ENCODE measurements at regions not wholly inside any gene's neighbourhood (a gene's known extent, or its start where the extent isn't known, plus 50 kb on each side); places are given as distances from the start of the nearest gene placed in this dataset.

- H3K4me3 Mint-ChIP-seq (ENCODE audit: unreplicated experiment) = no peak overlapping the region
- no peak for TF ChIP-seq CTCF (IDR thresholded peaks at IDR 0.05)
- H3K36me3 Mint-ChIP-seq (ENCODE audit: unreplicated experiment) = no peaks in the 10 kb centered on the region
- peak; percentile 86 for DNase-seq (ENCODE audit: extremely low spot score, unreplicated experiment)
- H3K9me3 Mint-ChIP-seq (ENCODE audit: unreplicated experiment) = peaks cover 22% of the 10 kb centered on the region
- no peak overlapping the region for H3K27ac Mint-ChIP-seq (ENCODE audit: unreplicated experiment)
- H3K27me3 Mint-ChIP-seq (ENCODE audit: unreplicated experiment) = no peaks in the 10 kb centered on the region
- no peaks in the 10 kb centered on the region for H3K4me1 Mint-ChIP-seq (ENCODE audit: unreplicated experiment)
Observed at GRCh38 chr2:78778756-78779510, 246.6 kb upstream of the REG3G start.

- no peaks in the 10 kb centered on the region for H3K27me3 Mint-ChIP-seq (ENCODE audit: unreplicated experiment)
- H3K27ac Mint-ChIP-seq (ENCODE audit: unreplicated experiment) = no peak overlapping the region
- H3K4me3 Mint-ChIP-seq (ENCODE audit: unreplicated experiment) = no peak overlapping the region
- H3K36me3 Mint-ChIP-seq (ENCODE audit: unreplicated experiment) = no peaks in the 10 kb centered on the region
- H3K4me1 Mint-ChIP-seq (ENCODE audit: unreplicated experiment) = no peaks in the 10 kb centered on the region
- peaks cover 22% of the 10 kb centered on the region for H3K9me3 Mint-ChIP-seq (ENCODE audit: unreplicated experiment)
- TF ChIP-seq CTCF (IDR thresholded peaks at IDR 0.05) = no peak
- no peak for DNase-seq (ENCODE audit: extremely low spot score, unreplicated experiment)
Observed at GRCh38 chr2:78779761-78780160, 245.7 kb upstream of the REG3G start.

GRCh38 chr2:78780256-78780655, 245.2 kb upstream of the REG3G start:
- Mint-ChIP-seq H3K4me1 (ENCODE audit: unreplicated experiment) (no peaks in the 10 kb centered on the region), H3K36me3 (ENCODE audit: unreplicated experiment) (no peaks in the 10 kb centered on the region), H3K27ac (ENCODE audit: unreplicated experiment) (no peak overlapping the region), H3K4me3 (ENCODE audit: unreplicated experiment) (no peak overlapping the region), H3K9me3 (ENCODE audit: unreplicated experiment) (peaks cover 22% of the 10 kb centered on the region), H3K27me3 (ENCODE audit: unreplicated experiment) (no peaks in the 10 kb centered on the region)
- TF ChIP-seq CTCF (IDR thresholded peaks at IDR 0.05) = no peak
- no peak for DNase-seq (ENCODE audit: extremely low spot score, unreplicated experiment)

- peaks cover 22% of the 10 kb centered on the region for H3K9me3 Mint-ChIP-seq (ENCODE audit: unreplicated experiment)
- no peak overlapping the region for H3K4me3 Mint-ChIP-seq (ENCODE audit: unreplicated experiment)
- TF ChIP-seq CTCF (IDR thresholded peaks at IDR 0.05) = no peak
- H3K27ac Mint-ChIP-seq (ENCODE audit: unreplicated experiment) = no peak overlapping the region
- no peaks in the 10 kb centered on the region for H3K4me1 Mint-ChIP-seq (ENCODE audit: unreplicated experiment)
- DNase-seq (ENCODE audit: extremely low spot score, unreplicated experiment) = no peak
- no peaks in the 10 kb centered on the region for H3K27me3 Mint-ChIP-seq (ENCODE audit: unreplicated experiment)
- H3K36me3 Mint-ChIP-seq (ENCODE audit: unreplicated experiment) = no peaks in the 10 kb centered on the region
Observed at GRCh38 chr2:78780864-78781583, 244.5 kb upstream of the REG3G start.

- Mint-ChIP-seq H3K9me3 (ENCODE audit: unreplicated experiment) (peaks cover 18% of the 10 kb centered on the region), H3K4me3 (ENCODE audit: unreplicated experiment) (no peak overlapping the region), H3K27me3 (ENCODE audit: unreplicated experiment) (no peaks in the 10 kb centered on the region), H3K36me3 (ENCODE audit: unreplicated experiment) (no peaks in the 10 kb centered on the region), H3K4me1 (ENCODE audit: unreplicated experiment) (no peaks in the 10 kb centered on the region), H3K27ac (ENCODE audit: unreplicated experiment) (no peak overlapping the region)
- no peak for TF ChIP-seq CTCF (IDR thresholded peaks at IDR 0.05)
- no peak for DNase-seq (ENCODE audit: extremely low spot score, unreplicated experiment)
Observed at GRCh38 chr2:78782196-78782595, 243.3 kb upstream of the REG3G start.
